Fibroblast of skin of abdomen (primary cell): ENCODE measurements at regions not wholly inside any gene's neighbourhood (a gene's known extent, or its start where the extent isn't known, plus 50 kb on each side); places are given as distances from the start of the nearest gene placed in this dataset.

Experiments used
- DNase-seq: peaks from one replicate; pipeline ENCODE4 v3.0.0-alpha.2; 2013

DNA sequence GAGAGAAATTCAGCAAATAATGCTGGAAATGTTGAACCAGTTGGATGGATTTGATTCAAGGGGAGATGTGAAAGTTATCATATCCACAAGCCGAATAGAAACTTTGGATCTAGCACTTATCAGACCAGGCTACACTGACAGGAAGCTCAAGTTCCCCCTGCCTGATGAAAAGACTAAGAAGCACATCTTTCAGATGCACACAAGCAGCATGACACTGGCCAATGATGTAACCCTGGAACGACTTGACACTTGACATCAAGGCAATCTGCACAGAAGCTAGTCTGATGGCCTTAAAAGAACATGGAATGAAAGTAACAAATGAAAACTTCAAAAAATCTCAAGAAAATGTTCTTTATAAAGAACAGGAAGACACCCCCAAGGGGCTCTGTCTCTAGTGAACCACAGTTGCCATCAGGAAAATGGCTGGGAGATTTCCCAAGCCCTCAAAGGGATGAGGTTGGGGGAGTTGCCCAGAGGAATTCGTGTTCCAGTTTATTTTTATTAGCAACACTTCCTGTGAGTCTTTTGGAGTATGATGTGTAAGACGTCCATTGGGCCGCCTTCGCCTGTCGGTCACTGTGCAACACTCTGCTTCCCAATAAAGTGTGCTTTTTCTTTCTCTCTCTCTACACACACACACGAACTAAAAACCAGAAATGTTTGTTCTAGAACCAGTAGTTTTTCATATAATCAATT lies 200.0 kb downstream of the HIBADH start:
- DNase-seq, result no peak

DNA sequence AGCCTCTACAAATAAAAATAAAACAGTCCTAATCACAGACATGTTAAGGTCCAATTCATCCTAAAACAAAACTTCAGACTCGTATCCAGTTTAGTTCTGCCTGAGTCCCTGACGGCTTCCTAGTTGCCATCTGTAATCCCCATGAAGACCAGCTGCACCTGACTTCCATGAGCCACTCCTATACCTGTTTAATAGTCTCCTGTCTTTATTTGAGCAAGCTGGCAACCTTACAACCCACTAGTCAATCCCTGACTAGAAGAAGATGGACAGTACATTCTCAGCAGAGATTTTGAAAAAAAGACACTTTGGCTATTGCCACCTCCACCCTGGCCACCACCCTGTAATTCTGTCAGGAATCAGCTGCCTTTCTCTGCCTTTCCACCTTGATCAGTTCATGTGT lies 197.7 kb downstream of the HIBADH start:
- DNase-seq, result no peak

DNA sequence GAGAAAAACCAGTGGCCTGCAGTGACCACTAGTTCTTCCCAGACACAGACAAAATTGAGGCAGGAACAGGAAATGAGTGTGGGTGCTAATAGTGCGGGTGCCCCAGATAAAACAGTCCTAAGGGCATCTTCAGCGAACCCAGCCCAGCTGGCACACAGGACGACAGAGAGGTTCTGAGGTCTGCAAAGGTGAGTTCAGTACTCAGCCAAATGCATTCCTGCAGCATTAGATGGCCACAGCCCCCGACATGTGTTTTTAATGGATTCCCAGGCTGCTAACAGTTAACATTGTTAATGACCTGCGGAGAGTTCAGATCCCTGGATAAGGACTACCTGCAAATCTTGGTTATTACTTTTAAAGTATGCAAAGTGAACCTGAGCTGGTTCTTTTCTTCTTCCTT lies 196.0 kb downstream of the HIBADH start:
- no peak for DNase-seq

DNA sequence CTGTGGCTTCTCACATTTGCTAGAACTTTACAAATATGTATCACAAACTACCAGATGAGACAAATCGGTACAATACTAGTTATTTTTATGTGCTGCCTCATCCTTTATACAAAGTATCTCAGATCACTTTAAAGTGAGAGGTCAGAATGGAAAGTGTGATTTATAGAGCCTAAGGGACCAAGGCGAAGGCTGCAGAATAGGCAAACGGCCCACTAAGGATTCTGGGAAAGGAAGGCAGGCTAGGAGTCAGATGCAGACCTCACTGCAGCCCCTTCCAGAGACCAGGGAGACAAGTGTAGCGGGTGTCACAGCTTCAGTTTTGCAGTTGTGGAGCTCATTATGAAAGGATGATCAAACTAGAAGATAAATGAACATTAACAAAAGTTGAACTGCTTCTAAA lies 190.6 kb downstream of the HIBADH start:
- no peak for DNase-seq
